Testis (tissue), 2 donors: ENCODE measurements at regions not wholly inside any gene's neighbourhood (a gene's known extent, or its start where the extent isn't known, plus 50 kb on each side); places are given as distances from the start of the nearest gene placed in this dataset.

Experiments used
- DNase-seq: peaks from one replicate; pipeline ENCODE4 v3.0.0-alpha.2; 2019
- H3K27ac ChIP-seq, 2 donors: fragments of 200-600 bp; sonication (generic); one replicate each; pipeline ENCODE4 v1.5.1; 2019
- H3K27me3 ChIP-seq: fragments of 200-600 bp; sonication (generic); one replicate; pipeline ENCODE4 v1.5.1; 2019
- H3K36me3 ChIP-seq: fragments of 200-600 bp; sonication (generic); one replicate; pipeline ENCODE4 v1.5.1; 2017; ENCODE audit warnings: low read depth; ENCODE audit errors: missing control alignments
- H3K4me1 ChIP-seq: fragments of 200-600 bp; sonication (generic); one replicate; pipeline ENCODE4 v1.5.1; 2019
- H3K4me3 ChIP-seq, 2 donors: fragments of 200-600 bp; sonication (generic); one replicate each; pipeline ENCODE4 v1.5.1; 2017 to 2019
- H3K9me3 ChIP-seq: fragments of 200-600 bp; sonication (generic); one replicate; pipeline ENCODE4 v1.5.1; 2017
- CTCF ChIP-seq, 3 experiments: fragments of 450-650 bp in 2 of 3; fragments of 200-600 bp in 1 of 3; sonication (generic) in 1 of 3; IDR thresholded peaks; one replicate each; pipeline ENCODE4 v1.5.1; 2016 to 2019; ENCODE audit warnings: antibody characterized with exemption in 3 of 3, mild to moderate bottlenecking in 2 of 3, moderate library complexity in 1 of 3
- POLR2A ChIP-seq: fragments of 450-650 bp; IDR thresholded peaks from one replicate; pipeline ENCODE4 v1.6.1; 2017; ENCODE audit warnings: antibody characterized with exemption, mild to moderate bottlenecking, moderate library complexity
- WGBS, 2 donors: methylation state at CpG; one replicate each; pipeline ENCODE4 v1.1.5; 2018; 5-methylcytosine and 5-hydroxymethylcytosine counted together
- intact Hi-C: fragments of 100-400 bp; cut with DNase I; formaldehyde crosslinking; loops from one replicate; pipeline ENCODE4 v1.15.1; 2023; ENCODE audit warnings: low total_unique reads

GRCh38 chr6:67766057-67766456 is 869.0 kb upstream of the ADGRB3 start:
- TF ChIP-seq CTCF (IDR thresholded peaks at IDR 0.05) (no peak), POLR2A (no peak)
- DNase-seq, result no peak
- H3K27me3 ChIP-seq, result no peaks in the 10 kb centered on the region
- WGBS, 2 donors, result 40 to 48% methylated on average over 1 of the region's 1 CpG
- H3K36me3 ChIP-seq, result no peaks in the 10 kb centered on the region
- H3K4me1 ChIP-seq, result no peaks in the 10 kb centered on the region
- H3K27ac ChIP-seq, result no peak overlapping the region
- no peaks in the 10 kb centered on the region for H3K9me3 ChIP-seq
- no peak overlapping the region for H3K4me3 ChIP-seq
- intact Hi-C loops, result no loop called here

- no peak for TF ChIP-seq CTCF (IDR thresholded peaks at IDR 0.05)
- no peak for TF ChIP-seq POLR2A
- no peak for DNase-seq
These were observed 876.1 kb upstream of the ADGRB3 start for GRCh38 chr6:67759001-67759400.

GRCh38 chr6:67757465-67758033 is 877.5 kb upstream of the ADGRB3 start:
- no peaks in the 10 kb centered on the region for H3K9me3 ChIP-seq
- no peaks in the 10 kb centered on the region for H3K36me3 ChIP-seq
- intact Hi-C loops, result no loop called here
- DNase-seq, result no peak
- no peak overlapping the region for H3K4me3 ChIP-seq
- TF ChIP-seq CTCF (IDR thresholded peaks at IDR 0.05), result no peak
- no peak for TF ChIP-seq POLR2A
- 66 to 76% methylated on average over 3 of the region's 3 CpGs for WGBS, 2 donors
- no peak overlapping the region for H3K27ac ChIP-seq
- H3K27me3 ChIP-seq, result no peaks in the 10 kb centered on the region
- no peaks in the 10 kb centered on the region for H3K4me1 ChIP-seq

More at GRCh38 chr6:67759001-67759400, 876.1 kb upstream of the ADGRB3 start:
- no peaks in the 10 kb centered on the region for H3K27me3 ChIP-seq
- no peaks in the 10 kb centered on the region for H3K36me3 ChIP-seq
- 76 to 86% methylated on average over 1 of the region's 1 CpG for WGBS, 2 donors
- H3K4me3 ChIP-seq, result no peak overlapping the region
- H3K27ac ChIP-seq, result no peak overlapping the region
- intact Hi-C loops, result no loop called here
- H3K9me3 ChIP-seq, result no peaks in the 10 kb centered on the region
- no peaks in the 10 kb centered on the region for H3K4me1 ChIP-seq

- Histone ChIP-seq H3K27ac (no peak overlapping the region), H3K4me1 (no peaks in the 10 kb centered on the region), H3K36me3 (no peaks in the 10 kb centered on the region), H3K9me3 (no peaks in the 10 kb centered on the region), H3K27me3 (no peaks in the 10 kb centered on the region), H3K4me3 (no peak overlapping the region)
- no peak for DNase-seq
- no peak for TF ChIP-seq POLR2A
- TF ChIP-seq CTCF (IDR thresholded peaks at IDR 0.05), result no peak
- WGBS, 2 donors, result 94 to 95% methylated on average over 1 of the region's 1 CpG
- intact Hi-C loops, result no loop called here
These were observed 886.6 kb upstream of the ADGRB3 start for GRCh38 chr6:67748521-67748920.

- Histone ChIP-seq H3K27ac (no peak overlapping the region), H3K27me3 (no peaks in the 10 kb centered on the region), H3K36me3 (no peaks in the 10 kb centered on the region), H3K4me1 (no peaks in the 10 kb centered on the region), H3K4me3 (no peak overlapping the region), H3K9me3 (no peaks in the 10 kb centered on the region)
- no peak for DNase-seq
- intact Hi-C loops, result no loop called here
- no peak for TF ChIP-seq CTCF (IDR thresholded peaks at IDR 0.05)
- TF ChIP-seq POLR2A, result no peak
These were observed 898.3 kb upstream of the ADGRB3 start for GRCh38 chr6:67736816-67737215.
